Gastroesophageal sphincter (tissue), 4 donors: ENCODE measurements at regions not wholly inside any gene's neighbourhood (a gene's known extent, or its start where the extent isn't known, plus 50 kb on each side); places are given as distances from the start of the nearest gene placed in this dataset.
"Not testable (repeated sequence)": the region's sequence is repeated elsewhere in the genome, so short reads cannot be mapped to it uniquely, and the experiment has no call there.

Experiments used
- ATAC-seq: fragments of 150-250 bp; one replicate; pipeline ENCODE4 v1.9.1; 2016; ENCODE audit warnings: mild to moderate bottlenecking, moderate library complexity
- H3K27ac ChIP-seq, 4 donors: fragments of 200-600 bp; sonication (generic) in 3 of 4; 1 replicate in 3 of 4; 2 replicates in 1 of 4; pipeline ENCODE4 v1.5.1; 2016 to 2019
- H3K27me3 ChIP-seq: fragments of 200-600 bp; sonication (generic); one replicate; pipeline ENCODE4 v1.5.1; 2019
- H3K36me3 ChIP-seq, 2 donors: fragments of 200-600 bp; sonication (generic); one replicate each; pipeline ENCODE4 v1.5.1; 2019; ENCODE audit warnings: control low read depth in 1 of 2
- H3K4me1 ChIP-seq, 3 donors: fragments of 200-600 bp; sonication (generic); 1 replicate in 2 of 3; 2 replicates in 1 of 3; pipeline ENCODE4 v1.5.1; 2016 to 2019; ENCODE audit warnings: control low read depth in 2 of 3
- H3K4me3 ChIP-seq, 2 donors: fragments of 200-600 bp; sonication (generic); one replicate each; pipeline ENCODE4 v1.5.1; 2019; ENCODE audit warnings: mild to moderate bottlenecking in 1 of 2, moderate library complexity in 1 of 2
- H3K9me3 ChIP-seq, 3 donors: fragments of 200-600 bp; sonication (generic); one replicate each; pipeline ENCODE4 v1.5.1; 2017 to 2019; ENCODE audit warnings: control low read depth in 2 of 3
- CTCF ChIP-seq, 4 experiments: fragments of 200-600 bp in 2 of 4; fragments of 450-650 bp in 2 of 4; sonication (generic) in 1 of 4; IDR thresholded peaks; one replicate each; pipeline ENCODE4 v1.5.1; 2017 to 2019; ENCODE audit warnings: antibody characterized with exemption in 4 of 4, mild to moderate bottlenecking in 2 of 4, moderate library complexity in 2 of 4
- EP300 ChIP-seq: sonication (generic); formaldehyde crosslinking; IDR thresholded peaks from one replicate; pipeline ENCODE4 v1.6.1; 2017; ENCODE audit warnings: antibody characterized with exemption, mild to moderate bottlenecking
- POLR2A ChIP-seq, 2 donors: fragments of 450-650 bp; IDR thresholded peaks; one replicate each; pipeline ENCODE4 v1.6.1; 2017; ENCODE audit warnings: antibody characterized with exemption in 2 of 2, mild to moderate bottlenecking in 2 of 2, moderate library complexity in 1 of 2
- POLR2AphosphoS5 ChIP-seq: sonication (generic); formaldehyde crosslinking; IDR thresholded peaks from one replicate; pipeline ENCODE4 v1.6.1; 2017; ENCODE audit warnings: antibody characterized with exemption
- WGBS, 2 donors: methylation state at CpG; one replicate each; pipeline ENCODE4 v1.1.5; 2018; ENCODE audit warnings: low coverage in 1 of 2; 5-methylcytosine and 5-hydroxymethylcytosine counted together

- TF ChIP-seq POLR2AphosphoS5, result no peak
- TF ChIP-seq POLR2A (IDR thresholded peaks at IDR 0.05), result no peak
- no peak for TF ChIP-seq EP300
- no peak for TF ChIP-seq CTCF (IDR thresholded peaks at IDR 0.05)
- 20 to 25% methylated on average over 2 to 3 of the region's 3 CpGs for WGBS, 2 donors
- Histone ChIP-seq H3K27me3 (no peaks in the 10 kb centered on the region), H3K9me3 (peaks cover 0 to 6% (median 0%) of the 10 kb centered on the region in 3 donors), H3K4me1 (no peaks in the 10 kb centered on the region), H3K36me3 (no peaks in the 10 kb centered on the region), H3K27ac (no peak overlapping the region), H3K4me3 (no peak overlapping the region)
- no peak for ATAC-seq
Measured at GRCh38 chr16:6735631-6736030, 597.0 kb upstream of the RBFOX1 start.

- Histone ChIP-seq H3K36me3 (no peaks in the 10 kb centered on the region), H3K4me3 (no peak overlapping the region), H3K27me3 (no peaks in the 10 kb centered on the region), H3K4me1 (no peaks in the 10 kb centered on the region), H3K9me3 (no peaks in the 10 kb centered on the region), H3K27ac (no peak overlapping the region)
- WGBS, 2 donors, result 100% methylated on average over 1 of the region's 4 CpGs; no CpG with 5 or more reads in 1 of the 2 donors
- ATAC-seq, result no peak
- TF ChIP-seq POLR2AphosphoS5 (no peak), EP300 (no peak), CTCF (IDR thresholded peaks at IDR 0.05) (no peak), POLR2A (IDR thresholded peaks at IDR 0.05) (no peak)
Measured at GRCh38 chr16:6732166-6732565, 600.5 kb upstream of the RBFOX1 start.

- no peaks in the 10 kb centered on the region for H3K36me3 ChIP-seq
- no peak for TF ChIP-seq CTCF (IDR thresholded peaks at IDR 0.05)
- no peak for TF ChIP-seq POLR2A (IDR thresholded peaks at IDR 0.05)
- no peaks in the 10 kb centered on the region for H3K4me1 ChIP-seq
- no peak for ATAC-seq
- WGBS, 2 donors, result 69 to 76% methylated on average over 3 of the region's 3 CpGs
- no peaks in the 10 kb centered on the region for H3K9me3 ChIP-seq
- H3K4me3 ChIP-seq, result no peak overlapping the region
- H3K27me3 ChIP-seq, result no peaks in the 10 kb centered on the region
- H3K27ac ChIP-seq, result no peak overlapping the region
Measured at GRCh38 chr16:6728381-6728780, 604.3 kb upstream of the RBFOX1 start.

- Histone ChIP-seq H3K9me3 (no peaks in the 10 kb centered on the region), H3K36me3 (no peaks in the 10 kb centered on the region), H3K4me3 (no peak overlapping the region), H3K27me3 (no peaks in the 10 kb centered on the region), H3K4me1 (no peaks in the 10 kb centered on the region), H3K27ac (no peak overlapping the region)
- ATAC-seq, result no peak
- TF ChIP-seq EP300, result no peak
- no peak for TF ChIP-seq POLR2AphosphoS5
- 51 to 59% methylated on average over 3 of the region's 4 CpGs for WGBS, 2 donors
Measured at GRCh38 chr16:6726621-6727020, 606.0 kb upstream of the RBFOX1 start.

- H3K36me3 ChIP-seq, result no peaks in the 10 kb centered on the region
- ATAC-seq, result no peak
- no peak overlapping the region for H3K27ac ChIP-seq
- H3K4me3 ChIP-seq, result no peak overlapping the region
- no peaks in the 10 kb centered on the region for H3K27me3 ChIP-seq
- 26 to 33% methylated on average over 6 to 7 of the region's 7 CpGs for WGBS, 2 donors
- H3K9me3 ChIP-seq, result no peaks in the 10 kb centered on the region
- H3K4me1 ChIP-seq, result no peaks in the 10 kb centered on the region
- TF ChIP-seq POLR2AphosphoS5 (no peak), CTCF (IDR thresholded peaks at IDR 0.05) (no peak), POLR2A (IDR thresholded peaks at IDR 0.05) (no peak), EP300 (no peak)
Measured at GRCh38 chr16:6725634-6726331, 606.9 kb upstream of the RBFOX1 start.

- 85 to 92% methylated on average over 7 to 8 of the region's 10 CpGs for WGBS, 2 donors
Measured at GRCh38 chr16:6725206-6725605, 607.4 kb upstream of the RBFOX1 start.

More at GRCh38 chr16:6725206-6725605, 607.4 kb upstream of the RBFOX1 start:
- not testable (repeated sequence) for H3K4me1 ChIP-seq, H3K27me3 ChIP-seq, H3K36me3 ChIP-seq, H3K27ac ChIP-seq, H3K4me3 ChIP-seq, ATAC-seq, H3K9me3 ChIP-seq
